ENCODE measurements at regions not wholly inside any gene's neighbourhood (a gene's known extent, or its start where the extent isn't known, plus 50 kb on each side); places are given as distances from the start of the nearest gene placed in this dataset.

GRCh38 chr7:83306502-83306901 is 143.8 kb upstream of the PCLO start:
- Histone ChIP-seq H3K9ac (ENCODE audit: insufficient read depth, low read depth, low read length) (no peak overlapping the region), H3K4me3 (replicated peaks in 1 of 3; ENCODE audit: insufficient read depth in 1 of 3, low read depth in 2 of 3, low read length in 3 of 3) (no peak overlapping the region), H4K20me1 (ENCODE audit: insufficient read depth, low read length) (no peaks in the 10 kb centered on the region), H3K4me1 (ENCODE audit: insufficient read depth, low read length) (no peaks in the 10 kb centered on the region), H3K9me3 (ENCODE audit: low read length) (no peaks in the 10 kb centered on the region), H3K4me2 (ENCODE audit: low read depth, low read length) (no peak overlapping the region), H3K79me2 (ENCODE audit: insufficient read depth, low read length) (no peaks in the 10 kb centered on the region), H2AFZ (ENCODE audit: low read length) (no peak overlapping the region), H3K36me3 (replicated peaks in 1 of 2; ENCODE audit: control insufficient read depth in 1 of 2, insufficient read depth in 2 of 2, low read length in 2 of 2) (no peaks in the 10 kb centered on the region), H3K27me3 (ENCODE audit: control insufficient read depth in 1 of 2, insufficient read depth in 2 of 2, low read length in 2 of 2) (no peaks in the 10 kb centered on the region), H3K27ac (ENCODE audit: extremely low read length, insufficient read depth, low read length) (no peak overlapping the region)
- DNase-seq (ENCODE audit: low spot score) (no peak), ATAC-seq (no peak), FAIRE-seq (no peak)
- no TSS peak for BruUV-seq (replicated peaks)
- WGBS (ENCODE audit: low lambda C conversion rate) = 0% methylated on average over 1 of the region's 1 CpG
- intact Hi-C loops (cut with micrococcal nuclease; ENCODE audit: unreplicated experiment) = no loop called here
- CTCF ChIA-PET (ENCODE audit: low intra/inter-chr PET ratio, low total read pairs) = no interaction called here
- POLR2A ChIA-PET = no interaction called here
- in situ Hi-C loops (cut with HindIII; ENCODE audit: extremely low pct_ligation_motif_present, low pct_unique_long_range_greater_than_20kb) = no loop called here
- TF ChIP-seq ARID2 (CRISPR knock-in tag; IDR thresholded peaks at IDR 0.05; ENCODE audit: borderline replicate concordance) = no peak

- POLR2A ChIA-PET = no interaction called here
- no peaks in the 10 kb centered on the region for H4K20me1 ChIP-seq (ENCODE audit: insufficient read depth, low read length)
- H3K27me3 ChIP-seq (ENCODE audit: control insufficient read depth in 1 of 2, insufficient read depth in 2 of 2, low read length in 2 of 2) = no peaks in the 10 kb centered on the region
- no TSS peak for BruUV-seq (replicated peaks)
- 58% methylated on average over 5 of the region's 5 CpGs for WGBS (ENCODE audit: low lambda C conversion rate)
- H3K4me2 ChIP-seq (ENCODE audit: low read depth, low read length) = no peak overlapping the region
- no peaks in the 10 kb centered on the region for H3K9me3 ChIP-seq (ENCODE audit: low read length)
- H3K79me2 ChIP-seq (ENCODE audit: insufficient read depth, low read length) = no peaks in the 10 kb centered on the region
- intact Hi-C loops (cut with micrococcal nuclease; ENCODE audit: unreplicated experiment) = no loop called here
- no peaks in the 10 kb centered on the region for H3K36me3 ChIP-seq (replicated peaks in 1 of 2; ENCODE audit: control insufficient read depth in 1 of 2, insufficient read depth in 2 of 2, low read length in 2 of 2)
- no peak overlapping the region for H3K9ac ChIP-seq (ENCODE audit: insufficient read depth, low read depth, low read length)
- H3K4me3 ChIP-seq (replicated peaks in 1 of 3; ENCODE audit: insufficient read depth in 1 of 3, low read depth in 2 of 3, low read length in 3 of 3) = no peak overlapping the region
- no peak for ATAC-seq
- H2AFZ ChIP-seq (ENCODE audit: low read length) = no peak overlapping the region
- no peaks in the 10 kb centered on the region for H3K4me1 ChIP-seq (ENCODE audit: insufficient read depth, low read length)
- FAIRE-seq = no peak
- in situ Hi-C loops (cut with HindIII; ENCODE audit: extremely low pct_ligation_motif_present, low pct_unique_long_range_greater_than_20kb) = no loop called here
- H3K27ac ChIP-seq (ENCODE audit: extremely low read length, insufficient read depth, low read length) = no peak overlapping the region
- CTCF ChIA-PET (ENCODE audit: low intra/inter-chr PET ratio, low total read pairs) = no interaction called here
- no peak for DNase-seq (ENCODE audit: low spot score)
- TF ChIP-seq ZSCAN5A (CRISPR knock-in tag; IDR thresholded peaks at IDR 0.05; ENCODE audit: borderline replicate concordance) (no peak), RBAK (CRISPR knock-in tag; IDR thresholded peaks at IDR 0.05) (no peak), ZBTB25 (CRISPR knock-in tag; IDR thresholded peaks at IDR 0.05) (no peak), ZNF124 (CRISPR knock-in tag; IDR thresholded peaks at IDR 0.05) (no peak), IRF2 (CRISPR knock-in tag; IDR thresholded peaks at IDR 0.05) (no peak), HNRNPK (IDR thresholded peaks at IDR 0.05; ENCODE audit: low read depth, low read length, poor library complexity, severe bottlenecking) (no peak), ZNF331 (CRISPR knock-in tag; IDR thresholded peaks at IDR 0.05) (no peak), RFXAP (CRISPR knock-in tag; IDR thresholded peaks at IDR 0.05; ENCODE audit: borderline replicate concordance) (no peak), ZBTB49 (CRISPR knock-in tag; IDR thresholded peaks at IDR 0.05; ENCODE audit: borderline replicate concordance) (no peak), ATF1 (CRISPR knock-in tag; IDR thresholded peaks at IDR 0.05) (no peak)
These were observed 142.3 kb upstream of the PCLO start for GRCh38 chr7:83305027-83305426.

Data from HepG2 (cell line).